B cell (primary cell): ENCODE measurements at regions not wholly inside any gene's neighbourhood (a gene's known extent, or its start where the extent isn't known, plus 50 kb on each side); places are given as distances from the start of the nearest gene placed in this dataset.

Source experiments
- ATAC-seq: fragments of 200-7000 bp; cut with Tn5 transposase; one replicate; pipeline ENCODE4 v1.10.0; 2021; ENCODE audit warnings: low read depth, mild to moderate bottlenecking, moderate number of reproducible peaks, moderate library complexity
- CTCF ChIA-PET: fragments of 350-600 bp; sonication (Branson Sonifier 250); formaldehyde crosslinking; loops from one replicate; lab custom pipeline; 2021; ENCODE audit warnings: antibody characterized with exemption, inconsistent platforms; lab: Charles Lee
- POLR2A ChIA-PET: fragments of 350-600 bp; sonication (Branson Sonifier 250); formaldehyde crosslinking; loops from one replicate; lab custom pipeline; 2021; ENCODE audit warnings: antibody characterized with exemption; lab: Charles Lee
- DNase-seq: peaks from one replicate; pipeline ENCODE4 v3.0.0; 2013
- H2AFZ ChIP-seq: 2 replicates; pipeline ENCODE4 v1.6.1; 2012; ENCODE audit warnings: mild to moderate bottlenecking, low read depth, low read length; ENCODE audit not compliant: insufficient read depth, poor library complexity, severe bottlenecking
- H3K27ac ChIP-seq, 2 donors: 1 replicate in 1 of 2; 2 replicates in 1 of 2; pipeline ENCODE4 v1.5.1; 2012 to 2013; ENCODE audit warnings: low read length in 2 of 2, mild to moderate bottlenecking in 2 of 2, moderate library complexity in 1 of 2
- H3K27me3 ChIP-seq, 4 experiments: fragments of 200-600 bp in 1 of 4; sonication (generic) in 1 of 4; replicated peaks in 1 of 4; 1 replicate in 2 of 4; 2 replicates in 2 of 4; pipeline versions ENCODE4 v1.6.1 to v1.7.0; 2013 to 2016; ENCODE audit warnings: low read length in 3 of 4, mild to moderate bottlenecking in 2 of 4, mixed read lengths in 1 of 4, moderate library complexity in 1 of 4; ENCODE audit not compliant: insufficient read depth in 4 of 4, control insufficient read depth in 3 of 4; ENCODE audit errors: control extremely low read depth in 1 of 4
- H3K36me3 ChIP-seq, 2 experiments: replicated peaks in 1 of 2; 1 replicate in 1 of 2; 2 replicates in 1 of 2; pipeline versions ENCODE4 v1.6.1 to v1.7.1; 2013; ENCODE audit warnings: low read length in 1 of 2; ENCODE audit not compliant: insufficient read depth in 2 of 2, control insufficient read depth in 1 of 2; ENCODE audit errors: control extremely low read depth in 1 of 2, extremely low read depth in 1 of 2
- H3K4me1 ChIP-seq, 2 donors: fragments of 200-600 bp in 1 of 2; sonication (generic) in 1 of 2; 1 replicate in 1 of 2; 2 replicates in 1 of 2; pipeline versions ENCODE4 v1.5.1 to v1.6.1; 2013 to 2017; ENCODE audit warnings: low read length in 2 of 2; ENCODE audit not compliant: control insufficient read depth in 2 of 2, insufficient read depth in 2 of 2
- H3K4me2 ChIP-seq: replicated peaks from 2 replicates; pipeline ENCODE3; 2012; ENCODE audit warnings: mild to moderate bottlenecking, low read depth, low read length; ENCODE audit not compliant: poor library complexity, severe bottlenecking
- H3K4me3 ChIP-seq, 5 experiments: fragments of 200-600 bp in 1 of 5; sonication (generic) in 1 of 5; 1 replicate in 3 of 5; 2 replicates in 2 of 5; pipeline versions ENCODE4 v1.5.1 to v1.7.0; 2011 to 2016; ENCODE audit warnings: low read length in 4 of 5, mild to moderate bottlenecking in 4 of 5, low read depth in 2 of 5, control low read depth in 1 of 5, moderate library complexity in 1 of 5; ENCODE audit not compliant: insufficient read depth in 1 of 5; ENCODE audit errors: control extremely low read depth in 1 of 5, extremely low read depth in 1 of 5
- H3K79me2 ChIP-seq: fragments of 200-600 bp; sonication (generic); one replicate; pipeline ENCODE4 v1.6.0; 2016; ENCODE audit warnings: low read length; ENCODE audit not compliant: control insufficient read depth, insufficient read depth
- H3K9ac ChIP-seq: fragments of 200-600 bp; sonication (generic); 2 replicates; pipeline ENCODE4 v1.6.1; 2017; ENCODE audit warnings: mild to moderate bottlenecking, low read length, moderate library complexity
- H3K9me3 ChIP-seq, 3 donors: one replicate each; pipeline versions ENCODE4 v1.6.1 to v1.7.1; 2013; ENCODE audit warnings: low read length in 2 of 3; ENCODE audit not compliant: control insufficient read depth in 2 of 3, insufficient read depth in 1 of 3; ENCODE audit errors: control extremely low read depth in 1 of 3
- H4K20me1 ChIP-seq: 2 replicates; pipeline ENCODE4 v1.6.0; 2012; ENCODE audit warnings: mild to moderate bottlenecking, low read length; ENCODE audit not compliant: insufficient read depth, control insufficient read depth, poor library complexity, severe bottlenecking
- H3K27ac Mint-ChIP-seq: one replicate; pipeline ENCODE4 v1.8.0; 2021; ENCODE audit warnings: mixed read lengths
- H3K27me3 Mint-ChIP-seq: one replicate; pipeline ENCODE4 v1.8.0; 2021; ENCODE audit warnings: mixed read lengths
- H3K4me1 Mint-ChIP-seq: one replicate; pipeline ENCODE4 v1.8.0; 2021; ENCODE audit warnings: mixed read lengths
- H3K4me3 Mint-ChIP-seq: one replicate; pipeline ENCODE4 v1.8.0; 2021; ENCODE audit warnings: mixed read lengths
- H3K9me3 Mint-ChIP-seq: one replicate; pipeline ENCODE4 v1.8.0; 2022; ENCODE audit warnings: mixed read lengths; ENCODE audit not compliant: insufficient read depth
- CTCF ChIP-seq: fragments of 200-600 bp; IDR thresholded peaks from one replicate; pipeline ENCODE4 v1.8.0; 2022; ENCODE audit warnings: antibody characterized with exemption, mild to moderate bottlenecking
- EZH2 ChIP-seq: IDR thresholded peaks from 2 replicates; pipeline ENCODE4 v1.6.1; 2012; ENCODE audit warnings: borderline replicate concordance, low read depth, mild to moderate bottlenecking, moderate library complexity, low read length; ENCODE audit not compliant: insufficient read depth, poor library complexity, severe bottlenecking
- WGBS: methylation state at CpG from one replicate; pipeline ENCODE4 v1.1.5; 2013; ENCODE audit warnings: missing lambda C conversion rate; ENCODE audit not compliant: insufficient coverage; 5-methylcytosine and 5-hydroxymethylcytosine counted together
- intact Hi-C: fragments of 100-400 bp; cut with micrococcal nuclease; formaldehyde crosslinking; loops from one replicate; pipeline ENCODE4 v1.10.0; 2022

GRCh38 chr15:49721091-49721490 is 100.2 kb downstream of the DTWD1 start:
- Mint-ChIP-seq H3K27me3 (peaks cover 4% of the 10 kb centered on the region), H3K4me1 (no peaks in the 10 kb centered on the region), H3K27ac (no peak overlapping the region), H3K9me3 (peaks cover 9% of the 10 kb centered on the region), H3K4me3 (no peak overlapping the region)
- WGBS, result no CpG with 5 or more reads among the region's 1 CpG
- no peak overlapping the region for H3K4me2 ChIP-seq
- no peaks in the 10 kb centered on the region for H3K36me3 ChIP-seq
- no peak overlapping the region for H3K27ac ChIP-seq
- no peak overlapping the region for H2AFZ ChIP-seq
- no peak for DNase-seq
- H3K9me3 ChIP-seq, result peaks cover 1 to 6% (median 2%) of the 10 kb centered on the region in 3 donors
- POLR2A ChIA-PET, result no interaction called here
- H3K27me3 ChIP-seq, result no peaks in the 10 kb centered on the region
- H3K4me3 ChIP-seq, result no peak overlapping the region
- intact Hi-C loops, result no loop called here
- no peaks in the 10 kb centered on the region for H3K4me1 ChIP-seq
- H4K20me1 ChIP-seq, result no peaks in the 10 kb centered on the region
- ATAC-seq, result no peak
- CTCF ChIA-PET, result no interaction called here
- TF ChIP-seq EZH2, result no peak
- H3K9ac ChIP-seq, result no peak overlapping the region
- H3K79me2 ChIP-seq, result no peaks in the 10 kb centered on the region

GRCh38 chr15:49721621-49722020 is 100.8 kb downstream of the DTWD1 start:
- H2AFZ ChIP-seq, result no peak overlapping the region
- no peaks in the 10 kb centered on the region for H4K20me1 ChIP-seq
- H3K79me2 ChIP-seq, result no peaks in the 10 kb centered on the region
- H3K27ac Mint-ChIP-seq, result no peak overlapping the region
- ATAC-seq, result no peak
- H3K9me3 Mint-ChIP-seq, result peaks cover 13% of the 10 kb centered on the region
- H3K27me3 ChIP-seq, result no peaks in the 10 kb centered on the region
- no peak overlapping the region for H3K9ac ChIP-seq
- intact Hi-C loops, result no loop called here
- no peak overlapping the region for H3K4me3 Mint-ChIP-seq
- H3K4me1 Mint-ChIP-seq, result no peaks in the 10 kb centered on the region
- WGBS, result no CpG with 5 or more reads among the region's 1 CpG
- no peak overlapping the region for H3K27ac ChIP-seq
- H3K4me3 ChIP-seq, result no peak overlapping the region
- no peak for DNase-seq
- H3K36me3 ChIP-seq, result no peaks in the 10 kb centered on the region
- POLR2A ChIA-PET, result no interaction called here
- no peak for TF ChIP-seq CTCF
- TF ChIP-seq EZH2, result no peak
- H3K9me3 ChIP-seq, result peaks cover 1 to 6% (median 4%) of the 10 kb centered on the region in 3 donors
- H3K4me1 ChIP-seq, result no peaks in the 10 kb centered on the region
- CTCF ChIA-PET, result no interaction called here
- no peak overlapping the region for H3K4me2 ChIP-seq
- peaks cover 4% of the 10 kb centered on the region for H3K27me3 Mint-ChIP-seq
